NB4 (cell line): ENCODE measurements at regions not wholly inside any gene's neighbourhood (a gene's known extent, or its start where the extent isn't known, plus 50 kb on each side); places are given as distances from the start of the nearest gene placed in this dataset.

Experiments
- CTCF ChIP-seq: IDR thresholded peaks from one replicate; pipeline ENCODE4 v1.5.1; 2012; ENCODE audit warnings: low read depth, low read length
- MAX ChIP-seq: IDR thresholded peaks from 2 replicates; pipeline ENCODE4 v1.6.1; 2011; ENCODE audit warnings: low read depth, low read length
- POLR2A ChIP-seq: IDR thresholded peaks from 2 replicates; pipeline ENCODE4 v1.6.1; 2011; ENCODE audit warnings: mild to moderate bottlenecking; ENCODE audit not compliant: insufficient read length; ENCODE audit errors: extremely low read depth

- TF ChIP-seq CTCF (no peak), POLR2A (no peak), MAX (no peak)
These were observed 79.2 kb upstream of the COL3A1 start for GRCh38 chr2:188894979-188895378.
